Hepatocyte (in vitro differentiated cells): ENCODE measurements at regions not wholly inside any gene's neighbourhood (a gene's known extent, or its start where the extent isn't known, plus 50 kb on each side); places are given as distances from the start of the nearest gene placed in this dataset.

Experiments
- EZH2 ChIP-seq: fragments of 200-600 bp; sonication (generic); IDR thresholded peaks from 2 replicates; pipeline ENCODE4 v1.6.1; 2016; ENCODE audit warnings: antibody characterized with exemption, mild to moderate bottlenecking, borderline replicate concordance
- EZH2phosphoT487 ChIP-seq: fragments of 200-600 bp; sonication (generic); IDR thresholded peaks from one replicate; pipeline ENCODE4 v1.6.1; 2018; ENCODE audit warnings: antibody characterized with exemption, mild to moderate bottlenecking, low read depth, moderate library complexity; ENCODE audit not compliant: unreplicated experiment, severe bottlenecking
- TF ChIP-seq, protein P1 (sequence below): fragments of 200-600 bp; sonication (generic); IDR thresholded peaks from 2 replicates; pipeline ENCODE4 v1.5.1; 2016; ENCODE audit warnings: antibody characterized with exemption, mild to moderate bottlenecking; ENCODE audit not compliant: poor library complexity

DNA sequence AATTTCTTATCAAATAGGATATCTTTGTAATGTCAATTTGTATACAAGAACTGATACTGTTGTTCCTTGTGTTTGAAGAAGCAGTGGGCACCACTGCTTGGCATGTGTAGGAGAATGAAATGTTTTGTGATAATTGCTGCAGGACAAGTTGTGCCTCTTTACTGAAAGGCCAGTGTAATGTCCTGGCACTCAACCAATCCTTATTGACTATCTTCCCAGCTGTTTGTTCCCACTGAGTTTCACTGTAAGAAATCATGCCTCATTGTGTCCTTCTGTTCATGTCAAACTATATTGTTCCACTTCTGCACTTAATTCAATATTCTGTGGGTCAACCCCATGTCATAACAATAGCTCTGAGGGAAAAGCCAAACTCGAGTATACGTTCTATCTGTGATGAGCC, 136.1 kb upstream of the FAM83B start:
- TF ChIP-seq, protein P1, sequence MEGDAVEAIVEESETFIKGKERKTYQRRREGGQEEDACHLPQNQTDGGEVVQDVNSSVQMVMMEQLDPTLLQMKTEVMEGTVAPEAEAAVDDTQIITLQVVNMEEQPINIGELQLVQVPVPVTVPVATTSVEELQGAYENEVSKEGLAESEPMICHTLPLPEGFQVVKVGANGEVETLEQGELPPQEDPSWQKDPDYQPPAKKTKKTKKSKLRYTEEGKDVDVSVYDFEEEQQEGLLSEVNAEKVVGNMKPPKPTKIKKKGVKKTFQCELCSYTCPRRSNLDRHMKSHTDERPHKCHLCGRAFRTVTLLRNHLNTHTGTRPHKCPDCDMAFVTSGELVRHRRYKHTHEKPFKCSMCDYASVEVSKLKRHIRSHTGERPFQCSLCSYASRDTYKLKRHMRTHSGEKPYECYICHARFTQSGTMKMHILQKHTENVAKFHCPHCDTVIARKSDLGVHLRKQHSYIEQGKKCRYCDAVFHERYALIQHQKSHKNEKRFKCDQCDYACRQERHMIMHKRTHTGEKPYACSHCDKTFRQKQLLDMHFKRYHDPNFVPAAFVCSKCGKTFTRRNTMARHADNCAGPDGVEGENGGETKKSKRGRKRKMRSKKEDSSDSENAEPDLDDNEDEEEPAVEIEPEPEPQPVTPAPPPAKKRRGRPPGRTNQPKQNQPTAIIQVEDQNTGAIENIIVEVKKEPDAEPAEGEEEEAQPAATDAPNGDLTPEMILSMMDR, result no peak
- TF ChIP-seq EZH2 (no peak), EZH2phosphoT487 (no peak)
